Trophoblast cell (in vitro differentiated cells and primary cell): ENCODE measurements at regions not wholly inside any gene's neighbourhood (a gene's known extent, or its start where the extent isn't known, plus 50 kb on each side); places are given as distances from the start of the nearest gene placed in this dataset.

Experiments used
- DNase-seq, 2 donors: peaks; one replicate each; pipeline ENCODE4 v3.0.0-alpha.2; 2016
- H2AFZ ChIP-seq: 2 replicates; pipeline ENCODE4 v1.6.1; 2013; ENCODE audit warnings: low read length, moderate library complexity, mild to moderate bottlenecking; ENCODE audit not compliant: insufficient read depth, poor library complexity
- H2AK5ac ChIP-seq: 2 replicates; pipeline ENCODE4 v1.6.1; 2013; ENCODE audit warnings: mild to moderate bottlenecking, low read length
- H2BK120ac ChIP-seq: 2 replicates; pipeline ENCODE4 v1.6.1; 2013; ENCODE audit warnings: low read length, mild to moderate bottlenecking, moderate library complexity; ENCODE audit not compliant: insufficient read depth, poor library complexity
- H2BK12ac ChIP-seq: 2 replicates; pipeline ENCODE4 v1.6.1; 2013; ENCODE audit warnings: mild to moderate bottlenecking, low read length, moderate library complexity
- H2BK5ac ChIP-seq: 2 replicates; pipeline ENCODE4 v1.6.1; 2013; ENCODE audit warnings: low read length, low read depth, moderate library complexity, mild to moderate bottlenecking; ENCODE audit not compliant: poor library complexity
- H3K14ac ChIP-seq: 2 replicates; pipeline ENCODE4 v1.6.1; 2013; ENCODE audit warnings: mild to moderate bottlenecking, low read length
- H3K18ac ChIP-seq: 2 replicates; pipeline ENCODE4 v1.6.1; 2013; ENCODE audit warnings: mild to moderate bottlenecking, low read length
- H3K23ac ChIP-seq: 2 replicates; pipeline ENCODE4 v1.6.1; 2013; ENCODE audit warnings: low read length
- H3K27ac ChIP-seq: 2 replicates; pipeline ENCODE4 v1.5.1; 2013; ENCODE audit warnings: low read depth, mild to moderate bottlenecking, inconsistent platforms, low read length, moderate library complexity
- H3K27me3 ChIP-seq: 2 replicates; pipeline ENCODE4 v1.6.1; 2013; ENCODE audit warnings: inconsistent platforms, mild to moderate bottlenecking, low read length, moderate library complexity; ENCODE audit not compliant: insufficient read depth
- H3K36me3 ChIP-seq, 2 experiments: 1 replicate in 1 of 2; 2 replicates in 1 of 2; pipeline ENCODE4 v1.6.1; 2013; ENCODE audit warnings: low read length in 2 of 2, mild to moderate bottlenecking in 2 of 2, moderate library complexity in 1 of 2; ENCODE audit not compliant: insufficient read depth in 2 of 2, control insufficient read depth in 1 of 2
- H3K4ac ChIP-seq: 2 replicates; pipeline ENCODE4 v1.6.1; 2013; ENCODE audit warnings: low read depth, mild to moderate bottlenecking, low read length, moderate library complexity
- H3K4me1 ChIP-seq, 2 experiments: 1 replicate in 1 of 2; 2 replicates in 1 of 2; pipeline ENCODE4 v1.6.1; 2013; ENCODE audit warnings: low read length in 2 of 2, mild to moderate bottlenecking in 2 of 2, moderate library complexity in 1 of 2; ENCODE audit not compliant: insufficient read depth in 2 of 2, control insufficient read depth in 1 of 2
- H3K4me2 ChIP-seq: 2 replicates; pipeline ENCODE4 v1.6.1; 2013; ENCODE audit warnings: inconsistent platforms, mild to moderate bottlenecking, low read length, moderate library complexity
- H3K4me3 ChIP-seq: 2 replicates; pipeline ENCODE4 v1.5.1; 2013; ENCODE audit warnings: mild to moderate bottlenecking, low read depth, low read length, inconsistent platforms
- H3K79me1 ChIP-seq: one replicate; pipeline ENCODE4 v1.6.1; 2013; ENCODE audit warnings: low read length
- H3K79me2 ChIP-seq: 2 replicates; pipeline ENCODE4 v1.6.1; 2013; ENCODE audit warnings: low read length, mild to moderate bottlenecking; ENCODE audit not compliant: control insufficient read depth, insufficient read depth, poor library complexity
- H3K9ac ChIP-seq: 2 replicates; pipeline ENCODE4 v1.6.1; 2013; ENCODE audit warnings: mild to moderate bottlenecking, low read length
- H3K9me3 ChIP-seq: 2 replicates; pipeline ENCODE4 v1.6.1; 2013; ENCODE audit warnings: low read depth, mild to moderate bottlenecking, control low read depth, inconsistent platforms, low read length; ENCODE audit not compliant: insufficient read depth
- H4K12ac ChIP-seq: 2 replicates; pipeline ENCODE4 v1.6.1; 2013; ENCODE audit warnings: low read depth, mild to moderate bottlenecking, low read length, moderate library complexity
- H4K8ac ChIP-seq: 2 replicates; pipeline ENCODE4 v1.6.1; 2013; ENCODE audit warnings: low read depth, mild to moderate bottlenecking, low read length, moderate library complexity
- H4K91ac ChIP-seq: one replicate; pipeline ENCODE4 v1.6.1; 2013; ENCODE audit warnings: low read depth, mild to moderate bottlenecking, low read length, moderate library complexity
- WGBS: extraction: QIAGEN DNeasy Blood & Tissue Kit; methylation state at CpG from one replicate; pipeline ENCODE4 v1.1.7; 2013; ENCODE audit warnings: missing lambda C conversion rate; ENCODE audit not compliant: insufficient read length, insufficient coverage; ENCODE audit errors: extremely low coverage; 5-methylcytosine and 5-hydroxymethylcytosine counted together

GRCh38 chr9:79990536-79990935, 418.8 kb downstream of the TLE4 start:
- Histone ChIP-seq H3K36me3 (no peaks in the 10 kb centered on the region), H3K18ac (no peak overlapping the region)
- WGBS, result no CpG with 5 or more reads among the region's 1 CpG

GRCh38 chr9:79989079-79989478, 417.3 kb downstream of the TLE4 start:
- no peak overlapping the region for H2AK5ac ChIP-seq
- no peak overlapping the region for H2AFZ ChIP-seq
- H3K18ac ChIP-seq, result no peak overlapping the region
- no peak overlapping the region for H2BK120ac ChIP-seq
- no peaks in the 10 kb centered on the region for H3K9me3 ChIP-seq
- no peak for DNase-seq
- H3K14ac ChIP-seq, result no peak overlapping the region
- H3K27me3 ChIP-seq, result no peaks in the 10 kb centered on the region
- no peak overlapping the region for H3K23ac ChIP-seq
- no peak overlapping the region for H4K91ac ChIP-seq
- no peak overlapping the region for H2BK5ac ChIP-seq
- H3K79me2 ChIP-seq, result no peaks in the 10 kb centered on the region
- no peaks in the 10 kb centered on the region for H3K4me1 ChIP-seq
- H3K4ac ChIP-seq, result no peak overlapping the region
- no peak overlapping the region for H4K12ac ChIP-seq
- no peaks in the 10 kb centered on the region for H3K79me1 ChIP-seq
- no CpG with 5 or more reads among the region's 7 CpGs for WGBS
- no peak overlapping the region for H3K4me3 ChIP-seq
- H3K27ac ChIP-seq, result no peak overlapping the region
- H2BK12ac ChIP-seq, result no peak overlapping the region
- H3K9ac ChIP-seq, result no peak overlapping the region
- no peaks in the 10 kb centered on the region for H3K36me3 ChIP-seq
- H3K4me2 ChIP-seq, result no peak overlapping the region
- H4K8ac ChIP-seq, result no peak overlapping the region

More at GRCh38 chr9:79990536-79990935, 418.8 kb downstream of the TLE4 start:
- Histone ChIP-seq H3K4me3 (no peak overlapping the region), H3K14ac (no peak overlapping the region), H2BK5ac (no peak overlapping the region), H2BK12ac (no peak overlapping the region), H2AFZ (no peak overlapping the region), H4K12ac (no peak overlapping the region), H3K79me1 (no peaks in the 10 kb centered on the region), H3K27me3 (no peaks in the 10 kb centered on the region), H3K4me1 (no peaks in the 10 kb centered on the region), H4K8ac (no peak overlapping the region), H3K27ac (no peak overlapping the region), H2AK5ac (no peak overlapping the region), H3K9me3 (no peaks in the 10 kb centered on the region), H4K91ac (no peak overlapping the region), H3K79me2 (no peaks in the 10 kb centered on the region), H2BK120ac (no peak overlapping the region), H3K9ac (no peak overlapping the region), H3K4ac (no peak overlapping the region), H3K4me2 (no peak overlapping the region), H3K23ac (no peak overlapping the region)
- DNase-seq, result no peak

GRCh38 chr9:79988126-79988525, 416.4 kb downstream of the TLE4 start:
- no peak overlapping the region for H4K12ac ChIP-seq
- no peak overlapping the region for H2BK120ac ChIP-seq
- no peaks in the 10 kb centered on the region for H3K79me1 ChIP-seq
- no peak overlapping the region for H2BK5ac ChIP-seq
- no peak for DNase-seq
- H3K4me3 ChIP-seq, result no peak overlapping the region
- no peak overlapping the region for H2AFZ ChIP-seq
- H3K27me3 ChIP-seq, result no peaks in the 10 kb centered on the region
- H3K79me2 ChIP-seq, result no peaks in the 10 kb centered on the region
- H4K8ac ChIP-seq, result no peak overlapping the region
- no peak overlapping the region for H3K14ac ChIP-seq
- H4K91ac ChIP-seq, result no peak overlapping the region
- H2BK12ac ChIP-seq, result no peak overlapping the region
- no peak overlapping the region for H3K9ac ChIP-seq
- no CpG with 5 or more reads among the region's 1 CpG for WGBS
- H3K23ac ChIP-seq, result no peak overlapping the region
- no peaks in the 10 kb centered on the region for H3K9me3 ChIP-seq
- no peak overlapping the region for H3K27ac ChIP-seq
- no peak overlapping the region for H2AK5ac ChIP-seq
- H3K4ac ChIP-seq, result no peak overlapping the region
- no peaks in the 10 kb centered on the region for H3K4me1 ChIP-seq
- H3K18ac ChIP-seq, result no peak overlapping the region
- no peaks in the 10 kb centered on the region for H3K36me3 ChIP-seq
- H3K4me2 ChIP-seq, result no peak overlapping the region

- Histone ChIP-seq H3K36me3 (no peaks in the 10 kb centered on the region), H3K27me3 (no peaks in the 10 kb centered on the region), H4K8ac (no peak overlapping the region), H2BK120ac (no peak overlapping the region), H3K9me3 (peaks cover 1% of the 10 kb centered on the region), H2AK5ac (no peak overlapping the region), H4K12ac (no peak overlapping the region), H3K23ac (no peak overlapping the region), H3K14ac (no peak overlapping the region), H2BK12ac (no peak overlapping the region), H3K4me2 (no peak overlapping the region), H3K4ac (no peak overlapping the region), H2AFZ (no peak overlapping the region), H2BK5ac (no peak overlapping the region), H3K79me2 (no peaks in the 10 kb centered on the region), H3K4me3 (no peak overlapping the region), H3K18ac (no peak overlapping the region), H3K79me1 (no peaks in the 10 kb centered on the region), H3K27ac (no peak overlapping the region), H3K4me1 (no peaks in the 10 kb centered on the region), H3K9ac (no peak overlapping the region), H4K91ac (no peak overlapping the region)
- WGBS, result no CpG with 5 or more reads among the region's 5 CpGs
- no peak for DNase-seq
These were observed 414.7 kb downstream of the TLE4 start for GRCh38 chr9:79986437-79986836.
